ENCODE measurements at regions not wholly inside any gene's neighbourhood (a gene's known extent, or its start where the extent isn't known, plus 50 kb on each side); places are given as distances from the start of the nearest gene placed in this dataset.

DNA sequence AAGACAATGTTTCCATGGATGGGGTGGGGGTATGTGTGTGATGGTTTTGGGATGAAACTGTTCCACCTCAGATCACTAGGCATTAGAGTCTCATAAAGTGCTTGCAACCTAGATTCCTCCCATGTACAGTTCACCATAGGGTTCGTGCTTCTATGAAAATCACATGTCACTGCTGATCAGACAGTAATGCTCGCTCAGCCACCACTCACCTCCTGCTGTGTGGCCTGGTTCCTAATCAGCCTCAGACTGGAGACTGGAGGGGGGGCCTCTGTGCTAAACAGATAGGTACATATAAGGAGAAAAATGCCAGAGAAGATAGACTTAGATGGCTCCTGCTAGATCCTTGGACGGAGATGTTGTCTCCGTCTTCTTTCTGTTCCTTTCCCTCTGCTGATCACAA lies 1296.9 kb upstream of the SEL1L start:
- intact Hi-C loops (cut with micrococcal nuclease; ENCODE audit: unreplicated experiment) (no loop called here), in situ Hi-C loops (cut with HindIII; ENCODE audit: low pct_unique_long_range_greater_than_20kb, low sequenced_read_pairs) (no loop called here)
- Histone ChIP-seq H3K4me3 (ENCODE audit: low read depth in 2 of 2, low read length in 2 of 2) (no peak overlapping the region), H3K36me3 (ENCODE audit: control insufficient read depth, insufficient read depth, low read length) (no peaks in the 10 kb centered on the region), H3K27me3 (ENCODE audit: control insufficient read depth, insufficient read depth, low read length) (no peaks in the 10 kb centered on the region), H3K9me3 (ENCODE audit: control insufficient read depth, insufficient read depth, low read depth, low read length) (no peaks in the 10 kb centered on the region), H3K27ac (ENCODE audit: low read length) (no peak overlapping the region), H3K4me1 (ENCODE audit: control insufficient read depth, insufficient read depth, low read length) (no peaks in the 10 kb centered on the region)
- no TSS peak for BruUV-seq (replicated peaks)
- POLR2A ChIA-PET: no interaction called here
- CTCF ChIA-PET: no interaction called here
- no peak for DNase-seq (ENCODE audit: low read depth, low spot score)
- TF ChIP-seq, protein P1, sequence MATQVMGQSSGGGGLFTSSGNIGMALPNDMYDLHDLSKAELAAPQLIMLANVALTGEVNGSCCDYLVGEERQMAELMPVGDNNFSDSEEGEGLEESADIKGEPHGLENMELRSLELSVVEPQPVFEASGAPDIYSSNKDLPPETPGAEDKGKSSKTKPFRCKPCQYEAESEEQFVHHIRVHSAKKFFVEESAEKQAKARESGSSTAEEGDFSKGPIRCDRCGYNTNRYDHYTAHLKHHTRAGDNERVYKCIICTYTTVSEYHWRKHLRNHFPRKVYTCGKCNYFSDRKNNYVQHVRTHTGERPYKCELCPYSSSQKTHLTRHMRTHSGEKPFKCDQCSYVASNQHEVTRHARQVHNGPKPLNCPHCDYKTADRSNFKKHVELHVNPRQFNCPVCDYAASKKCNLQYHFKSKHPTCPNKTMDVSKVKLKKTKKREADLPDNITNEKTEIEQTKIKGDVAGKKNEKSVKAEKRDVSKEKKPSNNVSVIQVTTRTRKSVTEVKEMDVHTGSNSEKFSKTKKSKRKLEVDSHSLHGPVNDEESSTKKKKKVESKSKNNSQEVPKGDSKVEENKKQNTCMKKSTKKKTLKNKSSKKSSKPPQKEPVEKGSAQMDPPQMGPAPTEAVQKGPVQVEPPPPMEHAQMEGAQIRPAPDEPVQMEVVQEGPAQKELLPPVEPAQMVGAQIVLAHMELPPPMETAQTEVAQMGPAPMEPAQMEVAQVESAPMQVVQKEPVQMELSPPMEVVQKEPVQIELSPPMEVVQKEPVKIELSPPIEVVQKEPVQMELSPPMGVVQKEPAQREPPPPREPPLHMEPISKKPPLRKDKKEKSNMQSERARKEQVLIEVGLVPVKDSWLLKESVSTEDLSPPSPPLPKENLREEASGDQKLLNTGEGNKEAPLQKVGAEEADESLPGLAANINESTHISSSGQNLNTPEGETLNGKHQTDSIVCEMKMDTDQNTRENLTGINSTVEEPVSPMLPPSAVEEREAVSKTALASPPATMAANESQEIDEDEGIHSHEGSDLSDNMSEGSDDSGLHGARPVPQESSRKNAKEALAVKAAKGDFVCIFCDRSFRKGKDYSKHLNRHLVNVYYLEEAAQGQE (IDR thresholded peaks at IDR 0.05; ENCODE audit: insufficient read depth in 1 of 2, low read depth in 2 of 2, low read length in 1 of 2): no peak
- TF ChIP-seq SIN3A (IDR thresholded peaks at IDR 0.05; ENCODE audit: borderline replicate concordance, insufficient read depth, low read depth, low read length): no peak
- no peak for TF ChIP-seq TCF7L2 (IDR thresholded peaks at IDR 0.05; ENCODE audit: low read depth, low read length)
- no peak for TF ChIP-seq POLR2AphosphoS5 (IDR thresholded peaks at IDR 0.05; ENCODE audit: low read depth, low read length)
- TF ChIP-seq, protein P2, sequence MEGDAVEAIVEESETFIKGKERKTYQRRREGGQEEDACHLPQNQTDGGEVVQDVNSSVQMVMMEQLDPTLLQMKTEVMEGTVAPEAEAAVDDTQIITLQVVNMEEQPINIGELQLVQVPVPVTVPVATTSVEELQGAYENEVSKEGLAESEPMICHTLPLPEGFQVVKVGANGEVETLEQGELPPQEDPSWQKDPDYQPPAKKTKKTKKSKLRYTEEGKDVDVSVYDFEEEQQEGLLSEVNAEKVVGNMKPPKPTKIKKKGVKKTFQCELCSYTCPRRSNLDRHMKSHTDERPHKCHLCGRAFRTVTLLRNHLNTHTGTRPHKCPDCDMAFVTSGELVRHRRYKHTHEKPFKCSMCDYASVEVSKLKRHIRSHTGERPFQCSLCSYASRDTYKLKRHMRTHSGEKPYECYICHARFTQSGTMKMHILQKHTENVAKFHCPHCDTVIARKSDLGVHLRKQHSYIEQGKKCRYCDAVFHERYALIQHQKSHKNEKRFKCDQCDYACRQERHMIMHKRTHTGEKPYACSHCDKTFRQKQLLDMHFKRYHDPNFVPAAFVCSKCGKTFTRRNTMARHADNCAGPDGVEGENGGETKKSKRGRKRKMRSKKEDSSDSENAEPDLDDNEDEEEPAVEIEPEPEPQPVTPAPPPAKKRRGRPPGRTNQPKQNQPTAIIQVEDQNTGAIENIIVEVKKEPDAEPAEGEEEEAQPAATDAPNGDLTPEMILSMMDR (IDR thresholded peaks at IDR 0.05): no peak
- no peak for ATAC-seq

DNA sequence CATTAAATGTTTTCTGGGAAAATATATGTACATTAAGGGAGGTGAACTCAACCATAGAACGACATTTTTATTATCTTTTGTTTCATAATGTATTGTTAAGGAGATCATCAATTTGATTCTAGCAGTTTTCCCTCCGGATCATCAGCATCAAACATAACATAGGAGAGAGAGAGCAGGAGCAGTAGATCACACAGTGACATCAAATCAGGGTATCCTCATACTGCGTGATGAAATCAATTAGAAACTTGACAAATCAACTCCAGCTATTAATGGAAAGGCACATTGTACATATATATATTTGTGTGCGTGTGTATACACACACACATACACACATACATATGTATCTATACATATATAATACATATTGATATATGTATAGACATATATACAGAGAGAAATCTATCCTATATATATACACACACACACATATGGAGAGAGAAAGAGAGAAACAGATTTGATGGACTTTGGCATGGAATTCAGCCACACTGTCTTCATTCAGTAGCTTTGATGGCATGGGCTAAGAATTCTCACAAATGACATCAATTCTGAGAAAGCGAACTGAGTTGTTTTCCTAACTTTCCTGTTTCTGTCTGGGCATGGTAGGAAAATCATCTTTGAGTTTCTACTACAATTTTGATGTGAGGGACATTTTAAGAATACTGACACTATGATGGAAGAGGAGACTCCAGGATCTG lies 1302.8 kb upstream of the SEL1L start:
- ChIA-PET POLR2A (interaction anchor here (0.6 kb wide), 1 partner anchor 726 kb away, joined by 3 read pairs; no protein-coding TSS in a partner anchor), CTCF (no interaction called here)
- no TSS peak for BruUV-seq (replicated peaks)
- ATAC-seq: no peak
- intact Hi-C loops (cut with micrococcal nuclease; ENCODE audit: unreplicated experiment) (no loop called here), in situ Hi-C loops (cut with HindIII; ENCODE audit: low pct_unique_long_range_greater_than_20kb, low sequenced_read_pairs) (no loop called here)
- no peak for TF ChIP-seq POLR2AphosphoS5 (IDR thresholded peaks at IDR 0.05; ENCODE audit: low read depth, low read length)
- TF ChIP-seq, protein P2 (IDR thresholded peaks at IDR 0.05): no peak
- no peak for TF ChIP-seq SIN3A (IDR thresholded peaks at IDR 0.05; ENCODE audit: borderline replicate concordance, insufficient read depth, low read depth, low read length)
- TF ChIP-seq, protein P1 (IDR thresholded peaks at IDR 0.05; ENCODE audit: insufficient read depth in 1 of 2, low read depth in 2 of 2, low read length in 1 of 2): no peak
- TF ChIP-seq TCF7L2 (IDR thresholded peaks at IDR 0.05; ENCODE audit: low read depth, low read length): no peak
- Histone ChIP-seq H3K27me3 (ENCODE audit: control insufficient read depth, insufficient read depth, low read length) (no peaks in the 10 kb centered on the region), H3K4me1 (ENCODE audit: control insufficient read depth, insufficient read depth, low read length) (no peaks in the 10 kb centered on the region), H3K4me3 (ENCODE audit: low read depth in 2 of 2, low read length in 2 of 2) (no peak overlapping the region), H3K36me3 (ENCODE audit: control insufficient read depth, insufficient read depth, low read length) (no peaks in the 10 kb centered on the region), H3K27ac (ENCODE audit: low read length) (no peak overlapping the region), H3K9me3 (ENCODE audit: control insufficient read depth, insufficient read depth, low read depth, low read length) (no peaks in the 10 kb centered on the region)
- DNase-seq (ENCODE audit: low read depth, low spot score): no peak
